HG02981 (cell line): ENCODE measurements at regions not wholly inside any gene's neighbourhood (a gene's known extent, or its start where the extent isn't known, plus 50 kb on each side); places are given as distances from the start of the nearest gene placed in this dataset.

Experiments
- ATAC-seq: cut with Tn5 transposase; IDR thresholded peaks from one replicate; pipeline ENCODE4 v1.9.1; 2021; ENCODE audit warnings: mild to moderate bottlenecking, moderate library complexity; ENCODE audit not compliant: unreplicated experiment

DNA sequence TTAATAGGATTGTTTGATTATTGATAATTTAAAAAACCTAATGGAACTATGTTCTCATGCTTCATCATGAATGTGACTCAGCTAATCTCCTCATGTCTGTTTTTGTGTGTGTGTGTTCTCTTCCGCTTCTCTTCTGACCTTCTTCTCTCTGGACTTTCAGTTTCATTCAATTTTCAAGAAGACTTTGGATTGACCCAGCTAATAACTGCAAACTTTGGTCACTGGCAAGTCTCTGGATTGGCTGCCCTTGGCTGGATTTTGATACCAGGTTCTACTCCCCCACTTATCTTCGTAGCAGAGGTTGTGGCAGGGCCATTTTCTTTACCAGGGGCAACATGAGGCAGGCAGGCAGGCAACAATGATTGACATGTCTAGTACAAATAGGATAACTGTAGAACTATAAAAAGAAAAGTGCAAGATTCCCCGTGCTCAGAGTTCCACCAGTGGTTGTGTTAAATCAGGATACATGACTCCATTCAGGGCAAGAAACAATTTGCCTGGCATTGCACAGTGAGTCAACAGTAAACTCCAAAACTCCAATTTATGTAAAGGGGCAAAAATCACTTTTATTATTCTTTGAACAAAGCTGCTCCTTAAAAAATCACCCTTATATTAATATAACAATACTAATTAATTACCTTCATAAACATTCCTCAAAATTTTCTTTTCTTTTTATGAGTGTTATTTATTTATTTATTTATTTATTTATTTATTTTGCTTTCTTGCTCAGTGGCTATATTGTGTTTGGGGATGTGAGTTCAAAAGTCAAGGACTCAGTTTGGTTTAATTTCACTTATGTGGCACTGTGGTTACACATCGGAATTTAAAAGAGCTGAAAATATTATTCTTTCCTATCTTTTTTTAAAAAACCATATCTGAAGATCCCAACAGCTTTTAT lies 167.6 kb downstream of the RND3 start:
- ATAC-seq = no peak

GRCh38 chr2:150319085-150319484 lies 168.4 kb downstream of the RND3 start:
- ATAC-seq = no peak

- ATAC-seq = no peak
Observed at GRCh38 chr2:150312271-150312670, 175.2 kb downstream of the RND3 start.

DNA sequence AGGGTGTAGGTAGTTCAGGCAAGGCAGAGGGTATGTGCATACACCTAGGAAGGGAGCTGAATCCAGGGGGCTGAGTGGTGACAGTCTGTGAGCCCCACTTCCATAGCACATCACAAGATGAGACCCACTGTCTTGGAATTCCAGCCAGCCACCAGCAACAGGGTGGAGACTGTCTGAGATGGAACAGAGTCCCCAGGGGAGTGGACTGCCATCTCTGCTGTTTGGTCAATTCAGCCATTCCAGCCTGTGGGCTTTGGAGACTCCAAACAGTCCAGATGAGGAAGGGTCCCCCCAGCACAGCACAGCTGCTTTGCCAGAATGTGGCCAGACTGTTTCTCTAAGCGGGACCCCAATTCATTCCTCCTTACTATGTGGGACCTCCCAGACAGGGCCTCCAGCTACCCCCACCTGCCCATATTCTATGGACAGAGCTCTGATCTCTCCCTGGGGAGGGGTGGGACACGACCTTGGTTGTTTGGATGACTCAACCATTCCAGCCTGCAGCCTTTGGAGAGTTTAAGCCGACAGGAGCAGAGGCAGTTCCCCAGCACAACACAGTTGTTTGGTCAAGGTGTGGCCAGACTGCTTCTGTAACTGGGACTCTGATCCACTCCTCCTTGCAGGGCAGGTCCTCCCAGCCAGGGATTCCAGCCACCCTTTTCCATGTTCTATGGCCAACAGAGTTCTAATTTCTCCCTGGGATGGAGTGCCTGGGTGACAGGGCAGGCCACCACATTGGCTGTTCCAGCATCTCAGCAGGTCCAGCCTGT lies 178.0 kb downstream of the RND3 start:
- ATAC-seq = no peak

DNA sequence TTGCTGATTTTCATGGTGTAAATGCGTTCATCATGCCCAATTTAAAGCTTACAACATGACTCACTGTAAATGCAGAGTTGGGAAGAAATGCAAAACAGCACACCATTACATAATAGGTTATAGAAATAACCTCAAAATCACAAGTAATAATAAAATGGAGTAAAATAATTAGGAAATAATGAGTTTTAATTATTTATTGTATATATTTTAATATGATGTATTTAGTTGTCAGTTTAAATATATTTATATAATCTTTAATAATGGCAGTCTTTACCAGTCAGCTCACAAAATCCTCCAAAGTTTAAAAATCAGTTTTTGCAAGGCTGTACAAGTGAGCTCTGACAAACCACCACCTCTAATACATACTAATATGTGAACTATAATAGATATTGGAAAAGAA lies 180.2 kb downstream of the RND3 start:
- ATAC-seq = no peak

DNA sequence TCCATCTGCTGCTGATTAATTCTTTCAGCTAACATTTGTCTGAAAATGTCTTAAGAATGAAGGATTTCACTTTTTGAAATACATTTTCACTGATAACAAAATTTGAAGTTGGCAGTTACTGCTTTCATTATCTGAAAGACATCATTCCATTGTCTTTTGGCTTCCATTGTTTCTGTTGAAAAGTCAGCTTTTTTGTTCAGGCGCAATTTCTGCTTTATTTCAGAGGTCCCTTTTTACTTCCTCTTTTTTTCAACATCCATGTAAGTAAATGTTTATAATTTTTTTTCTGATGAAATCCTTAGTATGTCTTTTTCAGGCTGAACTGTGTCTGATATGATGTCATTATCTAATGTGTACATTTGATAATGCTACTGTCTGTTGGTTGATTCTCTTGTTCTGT lies 184.2 kb downstream of the RND3 start:
- no peak for ATAC-seq

- no peak for ATAC-seq
Observed at GRCh38 chr2:150298571-150299305, 188.7 kb downstream of the RND3 start.

- ATAC-seq = no peak
Observed at GRCh38 chr2:150296770-150297546, 190.5 kb downstream of the RND3 start.

DNA sequence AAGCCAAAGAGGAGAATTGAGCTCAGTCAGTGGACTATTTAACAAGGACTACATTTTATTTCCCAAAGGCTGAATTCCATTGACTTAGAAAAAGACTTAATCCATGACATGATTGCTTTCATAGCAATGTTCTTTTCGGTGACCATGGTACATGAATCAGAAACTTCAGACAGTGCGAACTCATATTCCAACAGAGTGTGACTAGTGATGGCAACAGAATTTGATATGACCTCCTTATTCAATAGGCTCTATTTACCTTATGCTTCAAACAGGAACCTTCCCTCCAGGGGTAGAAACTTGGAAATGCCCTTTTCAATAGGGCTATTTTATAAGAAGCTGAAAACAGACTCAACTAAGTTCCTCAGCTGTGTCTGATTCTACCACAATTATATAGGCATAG lies 191.9 kb downstream of the RND3 start:
- no peak for ATAC-seq

- ATAC-seq = no peak
Observed at GRCh38 chr2:150293771-150294170, 193.7 kb downstream of the RND3 start.

DNA sequence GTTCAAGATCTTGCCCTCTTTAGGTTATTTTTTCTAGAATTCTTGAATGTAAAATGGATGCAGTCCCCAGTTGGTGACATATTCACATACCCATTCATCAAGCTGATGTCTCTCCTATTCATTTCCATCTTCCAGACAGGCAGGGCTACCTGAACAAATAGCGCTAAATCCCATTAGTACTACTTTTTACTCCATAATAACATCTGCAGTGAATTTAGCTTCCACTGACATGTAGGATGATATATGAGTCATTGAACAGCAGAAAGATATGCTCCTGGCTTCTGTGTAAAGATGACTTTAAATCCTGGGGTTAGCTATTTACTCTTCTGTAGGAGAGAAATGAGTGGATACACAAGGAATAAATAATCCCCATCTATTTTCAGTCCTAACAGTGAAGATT lies 194.7 kb downstream of the RND3 start:
- ATAC-seq = no peak

DNA sequence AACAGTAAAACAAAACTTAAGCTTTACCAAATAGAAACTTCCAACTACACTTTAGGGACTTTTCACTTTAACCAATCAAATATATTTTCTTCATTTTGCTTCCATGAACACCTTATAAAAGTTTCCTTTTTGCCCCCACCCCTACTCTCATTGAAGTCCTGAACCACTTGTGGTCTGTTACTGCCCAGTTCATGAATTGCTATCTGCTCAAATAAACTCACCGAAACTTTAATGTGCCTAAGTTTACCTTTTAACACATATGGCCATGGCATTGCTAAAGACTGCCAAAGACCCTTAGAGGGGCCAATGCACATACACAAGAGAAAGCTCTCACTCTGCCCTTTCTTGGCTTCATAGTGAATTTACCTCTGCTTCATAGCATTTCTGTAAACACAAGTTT lies 195.3 kb downstream of the RND3 start:
- no peak for ATAC-seq

DNA sequence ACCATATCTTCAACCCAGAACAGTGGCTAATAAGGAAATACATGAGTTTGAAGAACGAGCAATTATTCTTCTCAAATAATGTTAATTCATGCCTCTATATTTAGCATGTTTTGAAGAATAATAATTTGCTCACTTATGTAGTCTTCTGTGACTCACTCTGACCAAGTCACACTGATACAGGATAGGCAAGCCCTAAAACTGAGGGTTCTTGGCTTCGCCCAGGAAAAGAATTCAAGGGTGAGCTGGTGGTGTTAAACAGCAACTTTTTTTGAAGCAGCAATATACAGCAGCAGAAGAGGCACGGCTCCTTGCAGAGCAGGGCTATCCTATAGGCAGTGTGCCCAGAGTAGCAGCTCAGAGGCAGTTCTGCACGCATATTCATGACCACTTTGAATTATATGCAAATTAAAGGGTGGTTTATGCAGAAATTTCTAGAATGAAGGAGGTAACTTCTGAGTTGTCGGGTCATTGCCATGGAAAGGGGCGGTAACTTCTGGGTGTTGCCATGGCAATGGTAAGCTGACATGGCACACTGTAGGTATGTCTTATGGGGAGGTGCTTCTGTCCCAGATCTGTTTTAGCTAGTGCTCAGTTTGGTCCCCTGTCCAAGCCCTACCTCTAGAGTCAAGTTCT lies 200.6 kb downstream of the RND3 start:
- ATAC-seq = no peak

DNA sequence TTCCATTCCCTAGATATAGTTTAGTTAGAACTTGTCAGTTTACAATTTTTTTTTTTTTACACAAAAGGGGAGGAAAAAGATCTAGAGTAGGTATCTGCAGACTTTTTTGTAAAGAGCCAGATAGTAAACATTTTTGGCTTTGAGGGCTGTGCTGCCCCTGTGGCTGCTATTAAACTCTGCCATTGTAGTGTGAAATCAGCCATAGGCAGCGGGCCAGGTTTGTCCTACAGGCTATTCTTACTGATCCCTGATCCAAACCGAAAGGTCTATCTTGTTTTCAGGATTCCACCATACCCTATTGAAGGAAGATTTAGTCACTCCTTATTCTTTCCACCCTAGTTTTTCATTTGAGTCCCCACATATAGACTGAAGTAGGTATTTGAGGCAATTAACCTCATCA lies 203.4 kb downstream of the RND3 start:
- no peak for ATAC-seq

DNA sequence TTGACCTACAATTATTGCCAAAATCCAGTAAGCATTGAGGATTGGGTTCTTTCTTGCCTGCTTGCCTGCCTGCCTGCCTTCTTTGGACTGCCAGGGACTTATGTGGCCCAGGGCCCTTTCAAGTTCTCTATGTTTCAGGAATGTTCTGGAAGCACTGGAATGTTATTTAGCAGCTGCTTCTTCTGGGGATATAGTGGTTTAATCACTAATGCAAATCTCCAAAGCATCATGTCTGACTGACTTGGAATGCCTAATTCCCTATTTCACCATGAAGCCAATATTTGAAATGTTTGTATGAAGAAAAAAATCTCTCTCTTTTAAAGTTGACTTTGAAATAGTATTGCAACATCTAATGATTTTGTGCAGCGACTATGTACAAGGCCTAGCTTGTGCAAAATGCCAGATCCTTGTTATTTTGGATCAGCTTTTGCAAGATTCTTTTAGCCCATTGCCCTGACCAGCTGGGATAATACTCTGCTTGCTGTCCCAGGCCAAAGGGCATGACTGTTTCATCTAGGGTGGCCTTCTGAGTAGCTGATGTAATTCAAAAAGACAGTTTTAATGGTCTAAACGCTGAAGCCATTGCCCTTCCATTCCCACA lies 204.6 kb downstream of the RND3 start:
- ATAC-seq = no peak

GRCh38 chr2:150282357-150282756 lies 205.1 kb downstream of the RND3 start:
- ATAC-seq = no peak

GRCh38 chr2:150280231-150280630 lies 207.2 kb downstream of the RND3 start:
- ATAC-seq = no peak

DNA sequence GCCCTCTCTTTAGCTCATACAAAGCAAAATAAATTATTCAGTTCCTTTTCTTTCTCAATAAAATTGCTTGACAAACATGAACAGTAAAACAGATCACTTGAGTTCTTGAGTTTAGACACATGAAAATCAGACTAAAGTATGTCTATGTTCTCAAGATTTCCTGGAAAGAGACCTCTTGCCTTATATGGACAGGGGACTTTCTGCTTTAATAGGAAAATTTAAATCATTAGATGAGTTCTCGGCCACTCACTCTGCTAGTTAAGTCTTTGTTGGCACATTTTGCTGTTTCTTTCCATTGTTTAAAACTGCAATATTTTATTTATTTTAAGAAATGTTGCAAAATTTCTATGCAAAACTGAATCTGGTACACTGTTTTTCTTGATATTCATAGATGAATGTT lies 207.8 kb downstream of the RND3 start:
- ATAC-seq = no peak

GRCh38 chr2:150276737-150277136 lies 210.7 kb downstream of the RND3 start:
- no peak for ATAC-seq

GRCh38 chr2:150274108-150274507 lies 213.4 kb downstream of the RND3 start:
- ATAC-seq = no peak
